GM03348 (cell line): ENCODE measurements at regions not wholly inside any gene's neighbourhood (a gene's known extent, or its start where the extent isn't known, plus 50 kb on each side); places are given as distances from the start of the nearest gene placed in this dataset.
"Not testable (repeated sequence)": the region's sequence is repeated elsewhere in the genome, so short reads cannot be mapped to it uniquely, and the experiment has no call there.

ENCODE experiments used
- DNase-seq: peaks from one replicate; pipeline ENCODE4 v3.0.0; 2012; ENCODE audit warnings: low spot score

DNA sequence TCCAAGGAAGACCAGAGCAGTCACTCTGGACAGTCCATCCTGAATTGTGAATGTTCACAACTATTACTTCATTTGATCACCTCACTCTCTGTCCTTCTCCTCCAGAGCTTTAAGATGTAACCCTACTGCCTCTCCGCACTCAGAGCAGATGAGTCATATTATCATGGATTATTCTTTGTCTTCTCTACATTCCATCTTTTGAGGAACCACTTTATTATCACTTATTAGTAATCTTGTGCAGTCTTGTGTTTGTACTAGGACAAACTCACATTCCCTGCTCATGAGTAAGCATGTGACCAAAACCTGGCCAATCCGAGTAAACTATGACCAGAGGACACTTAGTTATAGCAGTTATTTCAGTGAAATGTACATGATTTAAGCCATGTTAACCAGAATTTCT lies 401.5 kb upstream of the ADGRB3 start:
- no peak for DNase-seq

DNA sequence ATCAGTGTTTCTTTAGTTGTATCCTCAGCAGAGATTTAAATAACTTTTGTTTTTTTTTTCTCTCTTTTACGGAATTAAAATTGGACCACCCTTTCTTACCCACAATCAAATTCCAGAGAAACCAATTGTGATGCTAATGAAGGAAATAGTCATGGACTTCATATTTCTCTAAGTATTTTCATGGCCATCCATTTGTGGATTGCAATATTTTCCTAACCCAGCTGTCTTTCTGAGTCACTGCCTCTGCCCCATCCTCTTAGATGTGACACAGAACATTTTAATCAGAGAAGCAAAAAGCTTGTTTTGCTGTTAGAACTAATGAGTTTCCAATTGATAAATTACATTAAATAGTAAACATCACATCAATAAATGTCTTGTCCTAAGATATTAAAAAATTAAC lies 405.5 kb upstream of the ADGRB3 start:
- no peak for DNase-seq

DNA sequence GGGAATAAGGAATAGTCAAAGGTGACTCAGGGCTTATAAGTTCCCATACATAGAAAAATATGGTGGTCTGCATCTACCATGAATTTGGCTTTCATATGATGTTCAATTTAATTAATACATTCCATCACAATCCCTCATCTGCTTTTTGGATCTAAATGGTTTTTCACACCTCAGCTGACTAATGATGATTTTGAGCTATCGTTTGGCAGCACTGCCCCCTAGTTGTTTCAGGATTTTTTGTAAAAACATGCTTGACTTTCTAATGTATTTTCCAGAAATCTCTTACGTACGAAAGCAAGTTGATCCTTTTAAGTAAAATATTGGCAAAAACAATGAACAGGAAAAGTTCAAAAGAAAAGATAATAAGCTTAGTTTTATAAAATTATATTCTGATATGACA lies 408.6 kb upstream of the ADGRB3 start:
- DNase-seq = no peak

DNA sequence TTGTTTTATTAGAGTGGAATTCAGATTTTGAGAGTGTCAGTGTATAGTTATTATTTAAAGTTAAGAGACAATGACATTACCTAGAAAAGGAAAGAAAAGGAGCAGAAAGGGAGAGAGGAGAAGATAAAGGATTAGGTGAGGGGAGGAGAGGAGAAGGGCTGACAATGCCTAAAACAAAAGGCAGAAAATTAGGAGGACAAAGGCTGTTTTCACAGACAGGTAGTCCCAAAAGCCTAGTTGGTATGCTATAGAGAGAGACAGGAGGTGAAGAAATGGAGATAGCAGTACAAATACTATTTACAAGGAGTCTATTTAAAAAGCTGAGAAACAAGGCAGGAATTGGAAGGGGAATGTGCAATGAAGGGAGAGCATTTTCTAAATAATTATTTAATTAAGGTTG lies 409.4 kb upstream of the ADGRB3 start:
- DNase-seq = no peak

DNA sequence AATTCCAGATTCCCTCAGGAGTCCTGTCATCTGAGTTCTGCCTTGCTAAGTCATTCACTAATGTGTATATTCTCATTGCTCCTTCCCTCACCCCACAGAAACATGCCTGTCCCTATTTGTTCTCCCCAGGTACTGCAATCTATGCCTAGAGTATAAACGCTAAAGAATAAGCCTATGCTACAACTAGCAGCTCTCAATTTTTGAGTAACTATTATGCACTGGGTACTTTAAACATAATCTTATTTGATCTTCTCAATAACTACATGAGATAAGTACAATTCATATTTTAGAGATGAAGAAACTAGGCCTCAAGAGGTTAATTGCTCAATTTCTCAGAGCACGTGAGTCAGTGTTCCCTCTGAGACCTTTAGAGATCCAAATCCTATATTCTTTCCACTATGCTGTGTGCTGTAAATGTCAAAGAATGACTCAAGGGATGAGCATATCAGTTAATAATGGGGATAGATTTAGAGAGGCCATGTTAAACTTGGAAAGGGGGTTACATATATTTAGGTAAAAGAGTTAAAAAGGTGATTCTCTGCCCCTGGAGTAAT lies 423.8 kb upstream of the ADGRB3 start:
- DNase-seq = no peak

DNA sequence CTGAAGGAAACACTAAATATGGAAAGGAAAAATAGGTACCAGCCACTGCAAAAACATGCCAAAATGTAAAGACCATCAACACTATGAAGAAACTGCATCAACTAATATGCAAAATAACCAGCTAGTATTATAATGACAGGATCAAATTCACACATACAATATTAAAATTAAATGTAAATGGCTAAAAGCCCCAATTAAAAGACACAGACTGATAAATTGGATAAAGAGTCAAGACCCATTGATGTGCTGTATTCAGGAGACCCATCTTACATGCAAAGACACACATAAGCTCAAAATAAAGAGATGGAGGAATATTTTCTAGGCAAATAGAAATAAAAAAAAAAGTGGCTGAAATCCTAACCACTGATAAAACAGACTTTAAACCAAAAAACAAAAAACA lies 427.5 kb upstream of the ADGRB3 start:
- not testable (repeated sequence) for DNase-seq

DNA sequence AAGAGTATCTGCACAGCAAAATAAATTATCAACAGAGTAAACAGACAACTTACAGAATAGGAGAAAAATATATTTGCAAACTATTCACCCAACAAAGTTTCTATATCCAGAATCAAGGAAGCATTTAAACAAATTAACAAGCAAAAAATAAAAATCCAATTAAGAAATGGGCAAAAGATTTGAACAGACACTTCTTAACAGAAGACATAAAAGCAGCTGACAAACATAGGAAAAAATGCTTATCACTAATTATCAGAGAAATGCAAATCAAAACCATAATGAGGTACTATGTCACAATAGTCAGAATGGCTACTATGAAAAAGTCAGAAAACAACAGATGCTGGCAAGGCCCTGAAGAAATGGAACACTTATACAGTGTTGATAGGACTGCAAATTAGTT lies 434.2 kb upstream of the ADGRB3 start:
- DNase-seq = no peak

DNA sequence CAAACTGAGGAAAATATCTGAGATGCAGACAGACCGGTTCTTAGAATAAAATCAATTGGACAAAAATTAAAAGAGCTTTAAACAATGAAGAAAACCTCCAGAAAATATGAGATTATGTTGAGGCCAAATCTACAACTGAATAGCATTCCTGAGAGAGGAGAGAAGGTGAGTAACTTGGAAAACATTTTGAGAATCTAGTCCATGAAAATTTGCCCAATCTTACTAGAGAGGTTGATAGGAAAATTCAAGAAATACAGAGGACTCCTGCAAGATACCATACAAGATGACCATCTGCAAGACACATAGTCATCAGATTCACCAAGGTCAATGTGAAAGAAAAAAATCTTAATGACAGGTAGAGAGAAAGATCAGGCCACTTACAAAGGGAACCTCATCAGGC lies 437.7 kb upstream of the ADGRB3 start:
- no peak for DNase-seq

DNA sequence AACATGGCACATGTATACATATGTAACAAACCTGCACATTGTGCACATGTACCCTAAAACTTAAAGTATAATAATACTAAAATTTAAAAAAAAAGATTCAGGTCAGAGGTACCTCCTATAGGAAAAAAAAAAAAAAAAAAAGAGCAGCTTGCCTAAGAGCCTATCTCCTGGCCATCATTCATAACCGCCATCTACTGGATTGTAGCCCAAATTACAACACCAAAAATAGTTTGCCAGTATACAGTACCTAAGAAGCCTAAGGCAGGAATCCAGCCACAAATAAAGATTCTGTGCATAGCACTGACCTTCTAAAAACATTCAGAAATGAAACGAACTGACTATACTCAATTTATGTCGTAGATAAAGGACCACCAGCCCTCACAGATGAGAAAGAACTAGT lies 438.4 kb upstream of the ADGRB3 start:
- no peak for DNase-seq

DNA sequence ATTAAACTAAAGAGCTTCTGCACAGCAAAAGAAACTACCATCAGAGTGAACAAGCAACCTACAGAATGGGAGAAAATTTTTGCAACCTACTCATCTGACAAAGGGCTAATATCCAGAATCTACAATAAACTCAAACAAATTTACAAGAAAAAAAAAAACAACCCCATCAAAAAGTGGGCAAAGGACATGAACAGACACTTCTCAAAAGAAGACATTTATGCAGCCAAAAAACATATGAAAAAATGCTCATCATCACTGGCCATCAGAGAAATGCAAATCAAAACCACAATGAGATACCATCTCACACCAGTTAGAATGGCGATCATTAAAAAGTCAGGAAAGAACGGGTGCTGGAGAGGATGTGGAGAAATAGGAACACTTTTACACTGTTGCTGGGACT lies 439.3 kb upstream of the ADGRB3 start:
- not testable (repeated sequence) for DNase-seq

DNA sequence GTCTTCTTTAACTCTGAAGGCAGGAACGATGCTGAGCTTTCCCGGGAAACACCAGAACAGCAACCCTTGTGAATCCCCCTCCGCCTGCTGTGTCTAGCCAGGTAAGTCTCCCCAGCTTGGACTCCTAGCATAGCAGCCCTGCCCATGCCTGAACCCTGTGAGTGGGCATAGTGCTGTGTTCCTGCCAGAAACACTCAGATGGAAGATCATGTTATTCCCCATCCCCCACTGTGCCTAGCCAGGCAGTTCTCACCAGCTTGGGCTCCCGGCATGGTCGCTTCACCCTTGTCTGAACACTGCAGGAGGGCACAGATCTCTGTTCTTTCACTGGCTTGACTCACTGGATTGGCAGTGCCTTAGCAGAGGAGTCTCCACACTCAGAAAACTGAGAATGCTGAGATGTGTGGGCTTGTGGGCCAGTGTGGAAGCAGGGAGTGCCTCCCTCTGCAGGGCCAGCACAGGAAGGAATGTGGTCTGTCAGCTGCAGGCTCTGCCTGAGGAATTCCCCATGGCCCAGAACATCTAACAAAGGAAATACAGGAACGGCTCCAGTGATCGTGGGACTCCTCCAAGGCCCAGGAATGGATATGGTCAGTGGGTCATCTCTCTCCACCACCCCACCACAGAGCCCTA lies 440.1 kb upstream of the ADGRB3 start:
- DNase-seq = no peak

DNA sequence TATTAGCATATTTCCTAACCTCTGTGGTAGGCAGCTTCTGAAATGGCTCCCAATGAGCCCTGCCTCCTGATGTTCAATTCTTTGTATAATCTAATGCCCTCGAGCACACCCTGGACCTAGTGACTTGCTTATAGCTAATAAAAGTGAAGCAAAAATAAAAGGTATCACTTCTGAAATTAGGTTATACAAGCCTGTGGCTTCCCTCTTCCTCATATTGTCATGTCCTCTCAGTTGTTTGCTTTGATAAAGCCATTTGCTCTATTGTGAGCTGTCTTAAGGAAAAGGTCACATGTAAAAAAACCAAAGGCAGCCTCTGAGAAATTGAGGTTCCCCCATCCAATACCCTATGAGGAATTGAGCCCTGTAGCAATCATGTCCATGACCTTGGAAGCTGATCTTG lies 442.1 kb upstream of the ADGRB3 start:
- no peak for DNase-seq

DNA sequence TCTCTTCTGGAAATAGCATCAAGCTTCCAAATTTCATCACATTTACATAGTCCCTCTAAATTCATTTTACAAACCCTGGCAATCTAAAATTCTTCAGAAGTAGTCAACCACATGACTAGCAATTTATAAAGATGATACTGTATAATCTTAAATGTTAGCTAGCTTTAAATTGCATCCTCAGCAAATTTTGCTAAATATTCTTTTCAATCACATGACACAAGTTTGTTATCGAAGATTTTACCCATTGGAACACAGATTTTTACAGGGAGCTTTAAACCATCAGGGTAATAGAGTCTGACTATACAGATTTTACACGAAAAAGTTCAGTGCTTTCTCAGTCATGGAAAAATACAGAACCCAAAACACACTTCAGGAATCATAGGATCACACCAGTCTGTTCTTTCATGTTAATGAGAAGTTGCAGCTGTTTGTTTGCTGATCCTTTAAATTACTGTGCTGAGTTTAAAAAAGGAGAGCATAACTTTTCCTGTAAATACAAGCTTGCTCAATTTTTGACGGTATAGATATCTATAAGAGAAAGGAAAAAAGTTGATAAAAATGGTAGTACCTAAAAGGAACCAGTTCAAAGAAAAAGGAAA lies 445.8 kb upstream of the ADGRB3 start:
- DNase-seq = no peak

DNA sequence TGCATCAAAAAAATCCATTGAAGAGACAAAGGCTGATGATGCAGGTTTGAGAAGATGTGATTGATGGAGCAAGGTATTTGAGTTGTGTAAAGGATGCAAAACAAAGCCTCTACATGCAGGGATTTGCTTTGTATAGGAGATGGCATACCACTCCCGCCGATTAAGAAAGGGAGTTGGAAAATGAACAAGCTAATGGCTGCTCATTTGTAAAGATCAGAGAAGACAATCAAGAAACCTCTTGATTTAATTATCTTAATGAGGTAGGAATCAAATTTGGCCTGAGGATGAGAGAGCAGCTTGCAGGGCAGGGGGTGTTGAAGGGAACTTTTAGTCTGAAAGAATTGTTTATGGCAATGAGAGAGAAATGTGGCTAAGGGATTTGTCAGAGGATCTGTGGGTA lies 448.2 kb upstream of the ADGRB3 start:
- DNase-seq = no peak

DNA sequence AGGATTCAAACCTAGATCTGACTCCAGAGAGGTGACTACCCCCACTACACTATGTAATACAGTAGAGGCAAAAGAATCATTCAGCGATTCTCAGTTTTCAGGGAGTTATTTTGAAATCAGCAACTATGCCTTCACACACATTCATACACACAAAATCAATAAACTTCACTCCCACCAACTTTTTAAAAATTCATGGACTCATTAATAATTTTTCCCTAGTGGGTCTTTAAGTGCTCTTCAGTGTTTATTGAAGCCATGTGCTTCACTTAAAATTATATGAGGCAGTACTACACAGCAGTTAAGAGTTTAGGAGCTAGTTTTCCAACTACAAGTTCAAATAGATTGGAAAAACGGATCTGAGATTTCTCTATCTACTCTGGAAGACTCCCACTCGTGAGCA lies 452.7 kb upstream of the ADGRB3 start:
- DNase-seq = no peak

DNA sequence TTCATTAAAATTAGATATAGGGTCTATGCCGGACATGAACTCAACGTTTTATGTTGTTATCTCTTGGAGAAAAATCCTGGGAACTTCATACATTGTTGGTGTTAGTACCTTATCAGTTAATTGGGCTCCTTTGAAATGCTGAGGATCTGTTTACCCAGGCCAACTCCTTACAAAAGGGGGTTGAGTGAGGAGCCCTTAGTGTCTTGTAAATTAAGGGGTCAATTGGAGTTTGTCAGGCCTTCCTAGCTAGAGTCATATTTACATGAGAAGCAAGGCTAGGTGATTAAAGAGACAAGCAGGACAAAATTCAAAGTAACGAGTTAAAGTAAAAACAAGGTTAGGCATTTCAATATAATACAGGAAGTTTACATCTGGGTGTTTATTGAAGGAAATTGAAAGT lies 454.1 kb upstream of the ADGRB3 start:
- DNase-seq = not testable (repeated sequence)

DNA sequence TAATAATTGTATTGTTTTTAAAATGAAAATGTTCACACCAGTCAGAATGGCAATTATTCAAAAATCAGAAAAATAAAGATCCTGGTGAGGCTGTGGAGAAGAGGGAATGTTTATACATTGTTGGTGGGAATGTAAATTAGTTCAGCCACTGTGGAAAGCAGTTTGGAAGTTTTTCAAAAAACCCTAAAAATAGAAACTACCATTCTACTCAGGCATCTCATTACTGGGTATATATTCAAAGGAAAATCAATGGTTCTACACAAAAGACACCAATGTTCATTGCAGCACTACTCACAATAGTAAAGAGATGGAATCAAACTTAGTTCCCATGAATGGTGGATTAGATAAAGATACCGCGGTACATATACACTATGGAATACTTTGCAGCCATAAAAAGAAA lies 461.5 kb upstream of the ADGRB3 start:
- no peak for DNase-seq

DNA sequence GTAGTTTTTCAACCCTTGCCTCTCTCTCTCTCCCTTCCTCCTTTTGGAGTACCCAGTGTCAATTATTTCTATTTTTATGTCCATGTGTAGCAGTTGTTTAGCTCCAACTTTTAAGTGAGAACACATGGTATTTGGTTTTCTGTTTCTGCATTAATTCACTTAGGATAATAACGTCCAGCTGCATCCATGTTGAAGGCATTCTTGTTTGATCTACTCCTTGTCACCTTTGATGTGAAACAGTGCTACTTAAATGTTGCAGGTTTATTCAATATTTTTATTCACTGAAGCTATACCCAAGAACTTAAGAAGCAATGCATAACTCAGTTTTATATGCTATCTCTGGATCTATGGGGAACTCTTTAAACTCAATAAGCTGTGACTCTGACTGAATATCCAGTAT lies 465.2 kb upstream of the ADGRB3 start:
- DNase-seq = no peak

DNA sequence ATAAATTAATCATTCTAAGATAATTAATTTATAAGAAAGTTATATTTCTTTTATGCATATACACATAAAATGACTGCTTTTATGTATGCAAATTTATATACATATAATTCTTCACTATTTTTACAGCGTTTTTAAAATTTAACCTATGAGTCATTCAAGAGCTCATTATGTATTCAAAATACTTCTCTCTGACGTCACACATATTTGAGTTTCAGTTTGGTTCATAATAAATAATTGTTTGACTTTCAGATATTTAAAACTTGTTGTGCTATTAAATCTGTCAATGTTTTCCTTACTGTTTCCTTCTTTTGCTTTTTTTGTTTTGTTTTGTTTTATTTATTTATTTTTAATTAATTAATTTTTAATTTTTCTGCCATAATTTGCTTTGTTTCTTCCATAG lies 467.5 kb upstream of the ADGRB3 start:
- DNase-seq = no peak

DNA sequence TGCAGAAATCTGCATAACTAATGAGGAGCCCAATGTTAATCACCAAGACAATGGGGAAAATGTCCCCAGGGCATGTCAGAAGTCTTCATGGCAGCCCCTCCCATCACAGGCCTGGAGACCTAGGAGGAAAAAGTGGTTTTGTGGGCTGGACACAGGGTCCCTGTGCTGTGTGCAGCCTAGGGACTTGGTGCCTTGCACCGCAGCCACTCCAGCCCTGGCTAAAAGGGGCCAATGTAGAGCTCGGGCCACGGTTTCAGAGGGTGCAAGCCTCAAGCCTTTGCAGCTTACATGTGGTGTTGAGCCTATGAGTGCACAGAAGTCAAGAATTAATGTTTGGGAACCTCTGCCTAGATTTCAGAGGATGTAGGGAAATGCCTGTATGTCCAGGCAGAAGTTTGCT lies 474.3 kb upstream of the ADGRB3 start:
- DNase-seq = not testable (repeated sequence)

DNA sequence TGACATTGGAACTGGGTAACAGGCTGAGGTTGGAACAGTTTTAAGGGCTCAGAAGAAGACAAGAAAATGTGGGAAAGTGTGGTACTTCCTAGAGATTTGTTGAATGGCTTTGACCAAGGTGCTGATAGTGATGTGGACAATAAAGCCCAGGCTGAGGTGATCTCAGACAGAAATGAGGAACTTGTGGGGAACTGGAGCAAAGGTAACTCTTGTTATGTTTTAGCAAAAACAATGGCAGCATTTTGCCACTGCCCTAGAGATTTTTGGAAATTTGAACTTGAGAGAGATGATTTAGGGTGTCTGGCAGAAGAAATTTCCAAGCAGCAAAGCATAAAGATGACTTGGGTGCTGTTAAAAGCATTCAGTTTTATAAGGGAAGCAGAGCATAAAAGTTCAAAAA lies 474.7 kb upstream of the ADGRB3 start:
- no peak for DNase-seq

DNA sequence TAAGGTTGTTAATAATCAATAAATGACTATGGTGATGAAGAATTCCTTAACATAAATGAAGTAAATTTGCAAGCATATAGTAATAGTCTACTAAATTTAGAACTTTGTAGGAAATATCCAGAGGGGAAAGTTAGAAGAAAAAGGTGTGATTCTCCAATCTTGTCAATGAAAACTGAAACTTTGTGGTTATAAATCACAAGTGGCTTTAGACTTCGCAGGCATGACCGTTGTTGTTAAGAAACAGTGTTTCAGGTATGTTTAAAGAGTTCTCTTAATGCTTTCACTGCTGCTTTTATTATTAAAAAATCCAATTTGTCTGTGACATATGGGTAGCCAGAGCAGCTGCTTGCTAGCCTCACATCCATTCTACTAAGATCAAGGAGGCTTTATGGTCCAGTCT lies 475.6 kb upstream of the ADGRB3 start:
- DNase-seq = no peak

DNA sequence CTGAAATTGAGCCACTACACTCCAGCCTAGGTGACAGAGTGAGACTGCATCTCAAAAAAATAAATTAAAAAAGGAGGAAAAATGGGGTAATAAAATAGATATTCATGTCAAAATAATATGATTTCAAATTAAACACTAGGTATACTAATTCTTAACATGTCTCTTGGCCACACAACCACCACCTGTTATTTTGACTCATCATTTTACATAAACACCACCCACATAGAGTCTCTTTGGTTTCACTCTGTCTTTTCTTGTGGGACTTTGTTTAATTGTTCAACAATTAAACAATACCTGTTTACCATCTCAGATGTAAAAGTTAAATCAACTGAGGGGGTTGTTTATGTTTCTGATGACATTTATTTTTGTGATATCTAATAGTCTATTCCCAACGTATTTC lies 476.8 kb upstream of the ADGRB3 start:
- DNase-seq = no peak

DNA sequence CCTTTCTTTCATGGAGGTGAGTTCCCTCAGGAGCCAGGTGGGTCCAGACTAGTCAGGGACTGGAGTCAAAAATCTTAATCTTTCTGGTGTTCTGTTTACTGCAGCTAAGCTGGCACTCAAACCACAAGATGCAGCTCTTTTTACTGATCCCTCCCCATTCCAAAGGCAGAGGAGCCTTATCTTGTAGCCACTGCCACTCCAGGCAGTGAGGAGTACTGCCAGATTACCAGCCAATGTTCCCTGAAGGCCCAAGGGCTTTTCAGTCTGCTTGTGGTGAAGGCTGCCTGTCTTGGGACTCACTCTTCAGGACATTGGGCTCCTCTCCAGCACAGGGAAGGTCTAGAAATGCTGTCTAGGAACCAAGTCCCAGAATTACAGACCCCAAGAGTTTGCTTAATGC lies 490.4 kb upstream of the ADGRB3 start:
- DNase-seq = no peak
